ENCODE measurements at regions not wholly inside any gene's neighbourhood (a gene's known extent, or its start where the extent isn't known, plus 50 kb on each side); places are given as distances from the start of the nearest gene placed in this dataset.

- H3K4me2 ChIP-seq (replicated peaks; ENCODE audit: low read depth, low read length, poor library complexity, severe bottlenecking), result no peak overlapping the region
- H3K9ac ChIP-seq (ENCODE audit: low read length), result no peak overlapping the region
- TF ChIP-seq EZH2 (IDR thresholded peaks at IDR 0.05; ENCODE audit: borderline replicate concordance, insufficient read depth, low read depth, low read length, poor library complexity, severe bottlenecking) (no peak), CTCF (IDR thresholded peaks at IDR 0.05) (no peak)
- peaks cover 5% of the 10 kb centered on the region for H3K27me3 Mint-ChIP-seq
- no peaks in the 10 kb centered on the region for H3K4me1 Mint-ChIP-seq
- CTCF ChIA-PET, result no interaction called here
- no peak overlapping the region for H3K4me3 ChIP-seq (ENCODE audit: control extremely low read depth in 1 of 5, extremely low read depth in 1 of 5, insufficient read depth in 1 of 5, low read depth in 2 of 5, low read length in 4 of 5)
- no peak overlapping the region for H2AFZ ChIP-seq (ENCODE audit: insufficient read depth, low read depth, low read length, poor library complexity, severe bottlenecking)
- no peak for DNase-seq
- intact Hi-C loops (cut with micrococcal nuclease), result no loop called here
- H4K20me1 ChIP-seq (ENCODE audit: control insufficient read depth, insufficient read depth, low read length, poor library complexity, severe bottlenecking), result no peaks in the 10 kb centered on the region
- H3K27ac ChIP-seq (ENCODE audit: low read length in 2 of 2), result no peak overlapping the region
- no peaks in the 10 kb centered on the region for H3K27me3 ChIP-seq (replicated peaks in 1 of 4; ENCODE audit: control extremely low read depth in 1 of 4, control insufficient read depth in 3 of 4, insufficient read depth in 4 of 4, low read length in 3 of 4)
- no peaks in the 10 kb centered on the region for H3K9me3 Mint-ChIP-seq (ENCODE audit: insufficient read depth)
- H3K4me3 Mint-ChIP-seq, result no peak overlapping the region
- no peaks in the 10 kb centered on the region for H3K36me3 ChIP-seq (replicated peaks in 1 of 2; ENCODE audit: control extremely low read depth in 1 of 2, control insufficient read depth in 1 of 2, extremely low read depth in 1 of 2, insufficient read depth in 2 of 2, low read length in 1 of 2)
- no peak overlapping the region for H3K27ac Mint-ChIP-seq
- no peak for ATAC-seq (ENCODE audit: low read depth)
- POLR2A ChIA-PET, result no interaction called here
- no peaks in the 10 kb centered on the region for H3K4me1 ChIP-seq (ENCODE audit: control insufficient read depth in 2 of 2, insufficient read depth in 2 of 2, low read length in 2 of 2)
- no peaks in the 10 kb centered on the region for H3K9me3 ChIP-seq (ENCODE audit: control extremely low read depth in 1 of 3, control insufficient read depth in 2 of 3, insufficient read depth in 1 of 3, low read length in 2 of 3)
- 90% methylated on average over 3 of the region's 4 CpGs for WGBS (ENCODE audit: insufficient coverage)
- no peaks in the 10 kb centered on the region for H3K79me2 ChIP-seq (ENCODE audit: control insufficient read depth, insufficient read depth, low read length)
Measured at GRCh38 chr20:24166123-24166381, 177.5 kb upstream of the GGTLC1 start.

- no peaks in the 10 kb centered on the region for H4K20me1 ChIP-seq (ENCODE audit: control insufficient read depth, insufficient read depth, low read length, poor library complexity, severe bottlenecking)
- no peak overlapping the region for H3K9ac ChIP-seq (ENCODE audit: low read length)
- no peaks in the 10 kb centered on the region for H3K4me1 ChIP-seq (ENCODE audit: control insufficient read depth in 2 of 2, insufficient read depth in 2 of 2, low read length in 2 of 2)
- no peak overlapping the region for H3K4me3 Mint-ChIP-seq
- 96% methylated on average over 2 of the region's 6 CpGs for WGBS (ENCODE audit: insufficient coverage)
- DNase-seq (no peak), ATAC-seq (ENCODE audit: low read depth) (no peak)
- POLR2A ChIA-PET, result no interaction called here
- H3K27me3 Mint-ChIP-seq, result peaks cover 5% of the 10 kb centered on the region
- no peaks in the 10 kb centered on the region for H3K79me2 ChIP-seq (ENCODE audit: control insufficient read depth, insufficient read depth, low read length)
- no peaks in the 10 kb centered on the region for H3K9me3 ChIP-seq (ENCODE audit: control extremely low read depth in 1 of 3, control insufficient read depth in 2 of 3, insufficient read depth in 1 of 3, low read length in 2 of 3)
- intact Hi-C loops (cut with micrococcal nuclease), result no loop called here
- no peak overlapping the region for H3K4me3 ChIP-seq (ENCODE audit: control extremely low read depth in 1 of 5, extremely low read depth in 1 of 5, insufficient read depth in 1 of 5, low read depth in 2 of 5, low read length in 4 of 5)
- no peak overlapping the region for H3K4me2 ChIP-seq (replicated peaks; ENCODE audit: low read depth, low read length, poor library complexity, severe bottlenecking)
- CTCF ChIA-PET, result interaction anchor here (1.0 kb wide), 1 partner anchor 9 kb away, joined by 3 read pairs; no protein-coding TSS in a partner anchor
- no peak overlapping the region for H3K27ac Mint-ChIP-seq
- no peaks in the 10 kb centered on the region for H3K36me3 ChIP-seq (replicated peaks in 1 of 2; ENCODE audit: control extremely low read depth in 1 of 2, control insufficient read depth in 1 of 2, extremely low read depth in 1 of 2, insufficient read depth in 2 of 2, low read length in 1 of 2)
- H3K9me3 Mint-ChIP-seq (ENCODE audit: insufficient read depth), result no peaks in the 10 kb centered on the region
- H2AFZ ChIP-seq (ENCODE audit: insufficient read depth, low read depth, low read length, poor library complexity, severe bottlenecking), result no peak overlapping the region
- H3K4me1 Mint-ChIP-seq, result no peaks in the 10 kb centered on the region
- no peak overlapping the region for H3K27ac ChIP-seq (ENCODE audit: low read length in 2 of 2)
- TF ChIP-seq EZH2 (IDR thresholded peaks at IDR 0.05; ENCODE audit: borderline replicate concordance, insufficient read depth, low read depth, low read length, poor library complexity, severe bottlenecking) (no peak), CTCF (IDR thresholded peaks at IDR 0.05) (no peak)
- H3K27me3 ChIP-seq (replicated peaks in 1 of 4; ENCODE audit: control extremely low read depth in 1 of 4, control insufficient read depth in 3 of 4, insufficient read depth in 4 of 4, low read length in 3 of 4), result no peaks in the 10 kb centered on the region
Measured at GRCh38 chr20:24165301-24166122, 176.9 kb upstream of the GGTLC1 start.
